Chondrocyte (in vitro differentiated cells): ENCODE measurements at regions not wholly inside any gene's neighbourhood (a gene's known extent, or its start where the extent isn't known, plus 50 kb on each side); places are given as distances from the start of the nearest gene placed in this dataset.
"Not testable (repeated sequence)": the region's sequence is repeated elsewhere in the genome, so short reads cannot be mapped to it uniquely, and the experiment has no call there.

Experiments used
- DNase-seq: peaks from one replicate; pipeline ENCODE4 v3.0.0; 2021; ENCODE audit warnings: mixed read lengths, low spot score
- H3K27ac Mint-ChIP-seq: one replicate; pipeline ENCODE4 v1.8.0; 2021; ENCODE audit warnings: mild to moderate bottlenecking, moderate library complexity, mixed read lengths; ENCODE audit not compliant: unreplicated experiment
- H3K27me3 Mint-ChIP-seq: 2 replicates; pipeline ENCODE4 v1.8.0; 2021; ENCODE audit warnings: low read depth, mixed read lengths
- H3K36me3 Mint-ChIP-seq: 2 replicates; pipeline ENCODE4 v1.8.0; 2021; ENCODE audit warnings: low read depth, mixed read lengths
- H3K4me1 Mint-ChIP-seq: 2 replicates; pipeline ENCODE4 v1.8.0; 2021; ENCODE audit warnings: low read depth, mild to moderate bottlenecking, mixed read lengths
- H3K4me3 Mint-ChIP-seq: one replicate; pipeline ENCODE4 v1.8.0; 2021; ENCODE audit warnings: mild to moderate bottlenecking, moderate library complexity, mixed read lengths; ENCODE audit not compliant: unreplicated experiment
- H3K9me3 Mint-ChIP-seq: 2 replicates; pipeline ENCODE4 v1.8.0; 2021; ENCODE audit warnings: low read depth, mixed read lengths
- TF ChIP-seq, protein P1 (sequence below): fragments of 200-600 bp; sonication (generic); IDR thresholded peaks from 2 replicates; pipeline ENCODE4 v1.5.0; 2021; ENCODE audit warnings: antibody characterized with exemption, mild to moderate bottlenecking, moderate library complexity

DNA sequence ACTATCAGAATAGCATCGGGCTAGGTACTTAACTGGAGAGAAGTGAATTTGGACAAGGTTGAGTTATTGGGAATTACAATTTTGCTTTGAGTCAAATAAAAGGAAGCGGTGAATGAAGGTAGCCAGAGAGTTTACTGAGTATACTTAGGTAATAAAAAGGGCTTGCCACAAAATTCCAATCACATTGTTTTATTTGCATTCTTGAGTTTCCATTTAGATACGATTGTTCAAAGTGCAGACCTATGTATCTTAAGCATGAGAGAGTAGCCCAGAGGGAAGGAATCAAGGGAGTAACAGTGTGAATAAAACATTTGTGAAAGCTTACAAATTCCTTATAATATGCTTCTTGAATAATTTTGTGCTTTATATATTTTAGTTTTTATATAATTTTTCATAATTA is 102.5 kb upstream of the NDST4 start:
- no peak for DNase-seq
- Mint-ChIP-seq H3K4me1 (no peaks in the 10 kb centered on the region), H3K4me3 (no peak overlapping the region), H3K9me3 (no peaks in the 10 kb centered on the region), H3K27ac (no peak overlapping the region), H3K36me3 (no peaks in the 10 kb centered on the region), H3K27me3 (peaks cover 5% of the 10 kb centered on the region)
- TF ChIP-seq, protein P1, sequence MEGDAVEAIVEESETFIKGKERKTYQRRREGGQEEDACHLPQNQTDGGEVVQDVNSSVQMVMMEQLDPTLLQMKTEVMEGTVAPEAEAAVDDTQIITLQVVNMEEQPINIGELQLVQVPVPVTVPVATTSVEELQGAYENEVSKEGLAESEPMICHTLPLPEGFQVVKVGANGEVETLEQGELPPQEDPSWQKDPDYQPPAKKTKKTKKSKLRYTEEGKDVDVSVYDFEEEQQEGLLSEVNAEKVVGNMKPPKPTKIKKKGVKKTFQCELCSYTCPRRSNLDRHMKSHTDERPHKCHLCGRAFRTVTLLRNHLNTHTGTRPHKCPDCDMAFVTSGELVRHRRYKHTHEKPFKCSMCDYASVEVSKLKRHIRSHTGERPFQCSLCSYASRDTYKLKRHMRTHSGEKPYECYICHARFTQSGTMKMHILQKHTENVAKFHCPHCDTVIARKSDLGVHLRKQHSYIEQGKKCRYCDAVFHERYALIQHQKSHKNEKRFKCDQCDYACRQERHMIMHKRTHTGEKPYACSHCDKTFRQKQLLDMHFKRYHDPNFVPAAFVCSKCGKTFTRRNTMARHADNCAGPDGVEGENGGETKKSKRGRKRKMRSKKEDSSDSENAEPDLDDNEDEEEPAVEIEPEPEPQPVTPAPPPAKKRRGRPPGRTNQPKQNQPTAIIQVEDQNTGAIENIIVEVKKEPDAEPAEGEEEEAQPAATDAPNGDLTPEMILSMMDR, result no peak

DNA sequence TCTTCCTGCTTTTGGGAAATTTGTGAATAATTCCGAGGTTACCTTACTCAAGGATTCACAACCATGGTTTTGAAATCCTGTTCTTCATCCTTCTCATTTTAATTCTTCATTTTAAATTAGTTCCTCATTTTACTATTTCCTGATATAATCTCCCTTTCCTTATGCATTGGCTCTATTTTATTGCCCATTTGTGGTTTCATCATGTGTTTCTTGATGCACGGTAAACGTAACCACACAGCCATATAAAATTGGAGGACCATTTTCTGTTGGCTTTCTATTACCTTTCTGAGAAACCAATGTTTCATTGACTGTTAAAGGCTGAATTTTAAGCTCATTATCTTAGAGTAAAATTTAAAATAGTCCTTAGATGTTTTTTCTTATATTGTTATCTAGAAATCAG is 100.3 kb upstream of the NDST4 start:
- H3K27me3 Mint-ChIP-seq, result no peaks in the 10 kb centered on the region

DNA sequence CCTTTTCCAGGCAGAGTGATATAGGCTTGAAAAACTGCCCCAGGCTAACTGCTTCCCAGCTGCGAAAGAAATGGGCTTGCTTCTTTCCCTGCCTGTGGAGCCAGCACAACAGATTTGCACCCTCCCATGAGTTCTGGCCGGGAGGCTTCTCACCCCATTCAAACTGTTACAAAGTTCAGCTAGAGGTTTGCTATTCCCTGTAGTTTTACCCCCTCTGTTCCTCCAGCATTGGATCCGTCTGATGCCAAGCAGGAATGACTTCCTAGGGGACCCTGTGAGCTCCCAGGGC is 87.6 kb upstream of the NDST4 start:
- H3K4me1 Mint-ChIP-seq, result peaks cover 3% of the 10 kb centered on the region
- TF ChIP-seq, protein P1, result no peak
- no peaks in the 10 kb centered on the region for H3K27me3 Mint-ChIP-seq
- no peak overlapping the region for H3K4me3 Mint-ChIP-seq
- H3K36me3 Mint-ChIP-seq, result no peaks in the 10 kb centered on the region
- no peak for DNase-seq
- peaks cover 20% of the 10 kb centered on the region for H3K9me3 Mint-ChIP-seq
- H3K27ac Mint-ChIP-seq, result no peak overlapping the region

More for the DNA sequence above, 100.3 kb upstream of the NDST4 start:
- Mint-ChIP-seq H3K36me3 (no peaks in the 10 kb centered on the region), H3K4me1 (no peaks in the 10 kb centered on the region), H3K9me3 (no peaks in the 10 kb centered on the region), H3K27ac (no peak overlapping the region), H3K4me3 (no peak overlapping the region)
- DNase-seq, result no peak
- TF ChIP-seq, protein P1, result no peak

DNA sequence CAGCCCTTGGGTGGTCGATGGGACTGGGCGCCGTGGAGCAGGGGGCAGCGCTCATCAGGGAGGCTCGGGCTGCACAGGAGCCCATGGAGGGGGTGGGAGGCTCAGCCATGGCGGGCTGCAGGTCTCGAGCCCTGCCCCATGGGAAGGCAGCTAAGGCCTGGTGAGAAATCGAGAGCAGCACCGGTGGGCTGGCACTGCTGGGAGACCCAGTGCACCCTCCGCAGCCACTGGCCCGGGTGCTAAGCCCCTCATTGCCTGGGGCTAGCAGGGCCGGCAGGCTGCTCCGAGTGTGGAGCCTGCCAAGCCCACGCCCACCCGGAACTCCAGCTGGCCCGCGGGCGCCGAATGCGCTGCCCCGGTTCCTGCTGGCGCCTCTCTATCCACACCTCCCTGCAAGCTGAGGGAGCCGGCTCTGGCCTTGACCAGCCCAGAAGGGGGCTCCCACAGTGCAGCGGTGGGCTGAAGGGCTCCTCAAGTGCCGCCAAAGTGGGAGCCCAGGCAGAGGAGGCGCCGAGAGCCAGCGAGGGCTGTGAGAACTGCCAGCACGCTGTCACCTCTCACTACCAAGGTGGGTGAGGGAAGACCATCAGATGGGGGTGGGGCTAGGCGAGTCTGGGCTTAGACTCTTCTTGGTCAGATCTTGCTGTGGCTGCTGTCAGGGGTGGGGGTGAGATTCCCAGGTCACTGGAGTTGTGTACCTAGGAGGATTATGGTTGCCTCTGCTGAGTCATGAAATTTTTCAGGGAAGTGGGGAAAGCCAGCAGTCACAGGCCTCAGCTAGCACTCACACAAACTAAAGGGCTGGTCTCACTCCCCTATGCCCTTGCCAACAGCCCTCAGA is 87.0 kb upstream of the NDST4 start:
- not testable (repeated sequence) for H3K4me1 Mint-ChIP-seq, H3K27ac Mint-ChIP-seq, H3K36me3 Mint-ChIP-seq, H3K4me3 Mint-ChIP-seq, H3K27me3 Mint-ChIP-seq
- H3K9me3 Mint-ChIP-seq, result peaks cover 25% of the 10 kb centered on the region
- peak; percentile 79 for DNase-seq

DNA sequence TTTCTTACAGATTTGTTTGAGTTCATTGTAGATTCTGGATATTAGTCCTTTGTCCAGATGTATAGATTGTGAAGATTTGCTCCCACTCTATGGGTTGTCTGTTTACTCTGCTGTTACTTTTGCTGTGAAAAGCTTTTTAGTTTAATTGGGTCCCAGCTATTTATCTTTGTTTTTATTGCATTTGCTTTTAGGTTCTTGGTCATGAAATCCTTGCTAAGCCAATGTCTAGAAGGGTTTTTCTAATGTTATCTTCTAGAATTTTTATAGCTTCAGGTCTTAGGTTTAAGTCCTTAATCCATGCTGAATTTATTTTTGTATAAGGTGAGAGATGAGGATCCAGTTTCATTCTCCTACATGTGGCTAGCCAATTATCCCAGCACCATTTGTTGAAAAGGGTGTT is 81.2 kb upstream of the NDST4 start:
- not testable (repeated sequence) for H3K4me3 Mint-ChIP-seq, H3K4me1 Mint-ChIP-seq, H3K27me3 Mint-ChIP-seq, H3K27ac Mint-ChIP-seq, DNase-seq, H3K36me3 Mint-ChIP-seq
- H3K9me3 Mint-ChIP-seq, result peaks cover 35% of the 10 kb centered on the region

DNA sequence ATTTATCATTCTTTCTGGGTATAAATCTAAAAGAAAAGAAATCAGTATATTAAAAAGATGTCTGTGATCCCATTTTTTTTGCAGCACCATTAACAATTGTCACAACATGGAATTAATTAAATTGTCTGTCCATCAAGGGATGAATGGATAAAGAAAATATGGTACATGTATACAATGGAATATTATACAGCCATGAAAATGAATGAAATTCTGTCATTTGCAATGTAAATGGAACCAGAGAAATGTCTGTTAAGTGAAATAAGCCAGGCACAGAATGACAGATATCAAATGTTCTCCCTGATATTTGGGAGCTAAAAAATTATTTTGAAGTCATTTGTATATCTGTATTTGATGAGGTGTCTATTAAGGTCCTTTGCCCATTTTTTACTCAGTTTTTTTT is 77.1 kb upstream of the NDST4 start:
- TF ChIP-seq, protein P1, result no peak
- H3K4me3 Mint-ChIP-seq, result no peak overlapping the region
- no peak for DNase-seq
- H3K9me3 Mint-ChIP-seq, result peaks cover 10% of the 10 kb centered on the region
- no peak overlapping the region for H3K27ac Mint-ChIP-seq
- H3K4me1 Mint-ChIP-seq, result peaks cover 5% of the 10 kb centered on the region
- H3K36me3 Mint-ChIP-seq, result no peaks in the 10 kb centered on the region
- no peaks in the 10 kb centered on the region for H3K27me3 Mint-ChIP-seq
